HG02981 (cell line): ENCODE measurements at regions not wholly inside any gene's neighbourhood (a gene's known extent, or its start where the extent isn't known, plus 50 kb on each side); places are given as distances from the start of the nearest gene placed in this dataset.

Experiments used
- ATAC-seq: cut with Tn5 transposase; IDR thresholded peaks from one replicate; pipeline ENCODE4 v1.9.1; 2021; ENCODE audit warnings: mild to moderate bottlenecking, moderate library complexity; ENCODE audit not compliant: unreplicated experiment

DNA sequence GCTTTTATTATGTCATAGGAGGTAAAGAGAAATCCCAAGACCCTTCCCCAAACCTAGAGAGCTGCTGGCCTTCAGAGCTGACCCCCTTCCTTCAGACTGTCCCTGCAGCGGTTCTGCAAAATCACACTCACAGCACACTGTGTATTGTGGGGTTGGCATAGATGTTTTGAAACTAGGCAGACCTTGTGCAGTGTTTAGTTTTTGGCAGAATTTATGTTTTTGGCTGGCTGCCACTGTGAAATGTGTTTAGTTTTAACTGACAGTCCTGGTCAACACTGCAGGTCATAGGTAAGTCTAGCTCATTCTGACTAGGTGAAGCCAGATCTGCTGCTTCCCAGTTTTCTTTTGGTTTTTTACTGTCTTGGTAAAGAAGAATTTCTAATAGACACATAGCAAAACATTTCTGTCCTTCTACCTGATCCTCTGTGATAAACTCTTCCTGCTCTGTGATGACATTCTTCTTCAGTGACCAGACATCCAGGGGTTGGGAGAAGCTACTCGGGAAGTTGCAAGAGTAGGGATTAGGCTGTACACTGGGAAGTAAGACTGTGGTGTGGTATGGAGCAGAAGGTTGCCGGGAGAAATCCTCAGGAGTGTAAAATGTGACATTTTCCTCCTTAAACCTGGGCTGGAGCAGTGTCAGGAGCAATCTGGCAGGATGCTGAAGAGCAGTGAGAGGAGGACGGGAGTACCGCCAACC lies 209.6 kb upstream of the MCTP2 start:
- ATAC-seq: no peak

GRCh38 chr15:94019062-94019461 lies 212.3 kb upstream of the MCTP2 start:
- no peak for ATAC-seq

DNA sequence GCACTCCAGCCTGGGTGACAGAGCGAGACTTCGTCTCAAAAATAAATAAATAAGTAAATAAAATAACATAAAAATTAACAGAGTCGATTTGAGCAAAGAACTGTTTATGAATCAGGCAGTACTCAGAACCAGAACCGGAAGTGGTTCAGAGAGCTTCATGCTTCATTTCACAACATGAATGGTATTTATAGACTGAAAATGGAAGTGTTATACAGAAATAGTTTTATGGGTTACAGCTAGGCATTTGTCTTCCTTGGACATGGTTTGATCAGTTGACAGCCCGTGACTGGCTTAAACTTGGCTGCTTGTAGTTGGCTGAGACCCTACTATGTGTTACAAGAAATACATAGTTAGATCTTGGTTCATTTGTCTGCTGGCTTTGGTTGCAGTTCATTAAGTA lies 216.0 kb upstream of the MCTP2 start:
- no peak for ATAC-seq

GRCh38 chr15:94008104-94009074 lies 223.0 kb upstream of the MCTP2 start:
- no peak for ATAC-seq

DNA sequence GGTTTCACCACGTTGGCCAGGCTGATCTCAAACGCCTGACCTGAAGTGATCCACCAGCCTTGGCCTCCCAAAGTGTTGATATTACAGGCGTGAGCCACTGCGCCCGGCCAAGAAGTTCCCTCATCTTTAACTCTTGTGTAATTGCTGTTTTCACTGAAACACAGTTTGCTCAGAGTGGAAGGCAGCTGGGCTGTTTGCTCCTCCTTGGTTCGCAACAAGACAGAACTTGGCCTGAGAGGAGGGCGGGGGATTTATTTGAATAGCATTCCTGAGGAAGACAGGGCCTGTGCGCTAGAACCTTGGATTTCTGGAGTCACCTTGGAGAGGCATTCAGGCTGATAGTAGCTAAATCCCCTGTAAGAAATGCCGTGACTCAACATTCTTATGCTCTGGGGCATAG lies 226.7 kb upstream of the MCTP2 start:
- ATAC-seq: no peak

- no peak for ATAC-seq
Observed at GRCh38 chr15:94002041-94002440, 229.3 kb upstream of the MCTP2 start.

- no peak for ATAC-seq
Observed at GRCh38 chr15:94001255-94001801, 230.0 kb upstream of the MCTP2 start.

GRCh38 chr15:94000606-94001005 lies 230.8 kb upstream of the MCTP2 start:
- no peak for ATAC-seq

DNA sequence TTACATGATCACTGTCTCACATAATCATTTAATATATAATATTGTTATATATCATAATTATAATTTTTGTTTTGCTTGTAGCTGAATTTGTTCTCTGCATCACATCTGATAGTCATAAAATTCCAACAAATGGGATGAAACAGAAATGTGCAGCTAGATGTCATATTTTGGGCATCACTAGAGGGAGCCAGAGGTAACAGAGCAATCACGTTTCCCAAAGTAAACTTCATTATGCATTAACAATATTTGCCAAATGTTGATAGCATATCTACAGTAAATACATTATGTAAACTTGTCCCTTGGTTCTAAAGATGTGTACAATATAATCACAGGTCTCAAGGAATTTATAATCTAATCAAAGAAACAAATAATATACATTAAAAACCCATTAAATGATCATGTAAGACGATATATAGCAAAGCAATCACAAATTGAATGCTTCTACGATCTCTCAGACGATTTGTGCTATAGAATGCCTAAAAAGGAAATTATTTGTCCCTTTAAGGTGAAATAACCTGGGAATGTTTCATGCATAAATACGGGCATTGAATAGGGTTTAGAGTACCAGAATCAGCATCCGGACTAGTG lies 234.2 kb upstream of the MCTP2 start:
- no peak for ATAC-seq

- ATAC-seq: no peak
Observed at GRCh38 chr15:93989440-93989998, 241.8 kb upstream of the MCTP2 start.

DNA sequence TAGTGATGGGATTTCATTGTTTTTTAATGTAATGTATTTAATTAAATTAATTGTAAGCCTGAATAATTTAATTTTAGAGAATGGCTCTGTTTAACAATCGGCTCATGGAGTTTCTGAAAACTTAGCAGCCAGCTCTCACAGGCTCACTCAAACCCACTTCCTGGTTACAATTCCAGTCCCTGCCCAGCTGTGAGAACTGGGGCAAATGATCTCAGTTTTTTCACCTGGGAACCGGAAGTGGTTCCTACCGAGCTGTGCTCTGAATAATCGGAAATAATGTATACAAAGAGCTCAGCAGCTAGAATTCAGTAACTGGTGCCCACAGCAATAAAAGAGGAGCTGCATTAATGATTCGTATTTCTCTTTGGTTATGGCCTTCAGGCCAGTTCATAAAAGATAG lies 244.3 kb upstream of the MCTP2 start:
- peak; percentile 57 for ATAC-seq

DNA sequence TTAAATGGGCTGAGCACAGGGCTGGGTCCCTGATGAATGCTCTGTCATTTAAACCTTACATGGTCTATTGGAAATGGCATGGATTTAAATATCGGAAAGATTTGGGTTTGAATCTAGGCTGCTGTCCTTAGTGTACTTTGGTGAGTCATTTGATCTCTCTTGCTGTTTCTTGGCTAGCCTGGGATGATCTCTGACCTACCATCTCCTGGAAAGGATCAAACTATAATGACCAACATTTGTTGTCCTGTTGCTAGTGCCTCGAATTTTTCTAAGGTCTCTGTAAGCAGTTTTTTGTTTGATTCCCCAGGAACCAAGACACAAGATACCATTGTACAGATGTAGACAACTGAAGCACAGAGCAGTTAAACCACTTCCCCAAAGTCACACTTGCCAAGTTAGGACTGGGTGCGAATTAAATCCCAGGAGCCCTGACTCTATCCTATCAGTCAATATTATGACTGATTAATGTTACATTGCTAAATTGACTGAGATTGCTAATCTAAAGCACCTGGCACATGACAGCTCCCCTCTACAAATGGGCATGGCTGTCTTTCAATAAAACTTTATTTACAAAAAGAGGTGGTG lies 244.9 kb upstream of the MCTP2 start:
- no peak for ATAC-seq

DNA sequence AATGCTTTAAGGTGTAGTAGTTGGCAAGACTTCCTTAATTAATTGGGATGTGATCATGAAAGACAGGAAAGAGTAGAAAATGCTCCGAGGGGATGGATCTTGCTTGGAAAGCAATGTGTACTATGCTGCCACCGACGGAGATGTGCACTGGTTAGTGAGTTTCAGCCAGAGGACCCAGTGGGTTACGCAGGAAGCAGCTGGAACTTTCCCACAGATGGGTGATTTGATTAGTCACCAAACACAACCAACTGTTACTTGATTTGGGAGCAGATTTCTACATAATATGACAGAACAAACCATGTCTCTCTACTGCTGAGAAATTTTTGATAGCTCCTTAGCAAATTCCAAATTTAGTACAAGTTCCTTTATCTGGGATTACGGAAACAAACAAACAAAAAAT lies 245.4 kb upstream of the MCTP2 start:
- ATAC-seq: no peak

GRCh38 chr15:93985176-93985575 lies 246.2 kb upstream of the MCTP2 start:
- no peak for ATAC-seq

- ATAC-seq: no peak
Observed at GRCh38 chr15:93983526-93983925, 247.8 kb upstream of the MCTP2 start.

- ATAC-seq: no peak
Observed at GRCh38 chr15:93982226-93982727, 249.1 kb upstream of the MCTP2 start.

- ATAC-seq: no peak
Observed at GRCh38 chr15:93981706-93982105, 249.7 kb upstream of the MCTP2 start.

GRCh38 chr15:93980261-93980911 lies 251.0 kb upstream of the MCTP2 start:
- ATAC-seq: no peak

DNA sequence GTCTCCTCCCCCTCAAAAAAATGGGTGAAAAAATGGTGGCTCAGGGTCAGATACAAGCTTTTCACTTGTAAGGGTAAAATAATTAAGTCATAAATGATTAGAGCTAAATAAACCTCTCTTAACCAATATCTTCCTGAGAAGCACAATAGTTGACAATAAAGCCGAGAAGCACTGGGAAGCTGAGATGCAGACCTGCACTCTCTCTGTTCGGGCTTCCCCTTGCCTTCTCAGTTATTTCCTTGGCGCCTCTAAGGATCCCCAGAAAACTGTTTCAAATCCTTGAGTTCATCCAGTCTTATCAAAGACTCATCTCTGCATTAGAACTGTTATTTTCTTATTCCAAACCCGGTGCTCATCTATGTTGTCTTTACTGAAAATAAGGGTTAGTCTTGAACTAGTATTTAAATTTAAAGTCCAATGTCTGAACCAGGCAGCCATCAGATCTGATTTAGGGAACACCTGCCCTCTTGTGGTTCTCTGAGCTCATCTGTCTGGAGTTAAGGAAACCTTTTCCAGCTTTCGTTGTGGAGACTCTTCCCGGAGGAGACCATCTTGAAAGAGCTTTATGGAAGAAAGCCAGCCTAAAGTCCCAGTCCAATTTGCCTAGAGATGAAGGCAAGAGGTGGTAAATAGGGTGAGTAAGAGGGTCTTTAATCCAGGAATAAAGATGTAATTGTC lies 256.4 kb upstream of the MCTP2 start:
- ATAC-seq: no peak

DNA sequence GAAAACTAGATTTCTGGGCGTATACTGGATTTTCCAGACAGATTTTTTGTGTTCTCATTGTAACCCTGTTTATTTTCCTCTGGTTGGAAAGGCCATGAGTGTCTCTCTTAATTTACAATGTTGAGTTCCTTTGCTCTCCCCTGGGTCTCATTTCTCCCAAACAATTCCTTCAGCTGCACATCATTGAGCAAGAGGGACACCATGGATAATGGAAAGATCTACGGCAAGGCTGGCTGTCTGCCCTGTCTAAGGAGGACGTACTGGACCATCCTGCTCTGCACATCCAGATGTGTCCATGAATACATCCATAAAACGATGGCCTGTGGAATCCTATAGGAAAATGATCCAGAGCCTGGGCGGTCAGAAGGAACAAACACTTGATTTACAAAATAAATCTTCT lies 258.1 kb upstream of the MCTP2 start:
- no peak for ATAC-seq
